WTC11 (cell line): ENCODE measurements at regions not wholly inside any gene's neighbourhood (a gene's known extent, or its start where the extent isn't known, plus 50 kb on each side); places are given as distances from the start of the nearest gene placed in this dataset.

Experiments
- ATAC-seq: fragments of 200-7000 bp; cut with Tn5 transposase; 2 replicates; pipeline ENCODE4 v1.10.0; 2021; ENCODE audit warnings: mild to moderate bottlenecking, moderate library complexity
- CTCF ChIA-PET: fragments of 300-600 bp; sonication (Branson Sonifier 250); formaldehyde crosslinking; loops from one replicate; lab custom pipeline; 2021; ENCODE audit warnings: antibody characterized with exemption; lab: Charles Lee
- POLR2A ChIA-PET: fragments of 350-600 bp; sonication (Branson Sonifier 250); formaldehyde crosslinking; loops from one replicate; lab custom pipeline; 2021; ENCODE audit warnings: antibody characterized with exemption; lab: Charles Lee
- DNase-seq: peaks from one replicate; pipeline ENCODE4 v3.0.0; 2021; ENCODE audit warnings: low spot score
- H3K27ac Mint-ChIP-seq: 2 replicates; pipeline ENCODE4 v1.8.0; 2021; ENCODE audit warnings: mixed read lengths
- H3K27me3 Mint-ChIP-seq: 2 replicates; pipeline ENCODE4 v1.8.0; 2021; ENCODE audit warnings: low read depth, mild to moderate bottlenecking, moderate library complexity, mixed read lengths
- H3K36me3 Mint-ChIP-seq: 2 replicates; pipeline ENCODE4 v1.8.0; 2021; ENCODE audit warnings: mixed read lengths
- H3K4me1 Mint-ChIP-seq: 2 replicates; pipeline ENCODE4 v1.8.0; 2022; ENCODE audit warnings: mixed read lengths
- H3K4me3 Mint-ChIP-seq: 2 replicates; pipeline ENCODE4 v1.8.0; 2021; ENCODE audit warnings: mild to moderate bottlenecking, moderate library complexity, mixed read lengths
- H3K9me3 Mint-ChIP-seq: 2 replicates; pipeline ENCODE4 v1.8.0; 2021; ENCODE audit warnings: mixed read lengths
- EMX1 ChIP-seq: fragments of 250-450 bp; sonication (Bioruptor Pico); IDR thresholded peaks from 2 replicates; pipeline ENCODE4 v1.8.0; 2021; ENCODE audit warnings: mild to moderate bottlenecking
- FOXJ3 ChIP-seq: sonication (generic); formaldehyde crosslinking; IDR thresholded peaks from 2 replicates; pipeline ENCODE4 v1.9.0; 2021; ENCODE audit warnings: missing genetic modification reagents, mild to moderate bottlenecking, borderline replicate concordance
- FOXK1 ChIP-seq: sonication (generic); formaldehyde crosslinking; IDR thresholded peaks from 2 replicates; pipeline ENCODE4 v1.8.0; 2022; ENCODE audit warnings: mild to moderate bottlenecking, moderate library complexity, missing genetic modification reagents
- GABPB1 ChIP-seq: sonication (generic); formaldehyde crosslinking; IDR thresholded peaks from 2 replicates; pipeline ENCODE4 v1.8.1; 2023; ENCODE audit warnings: mild to moderate bottlenecking, missing genetic modification reagents
- OVOL2 ChIP-seq: fragments of 250-450 bp; sonication (Bioruptor Pico); IDR thresholded peaks from 2 replicates; pipeline ENCODE4 v1.9.0; 2021; ENCODE audit warnings: mild to moderate bottlenecking, borderline replicate concordance
- PREB ChIP-seq: sonication (generic); formaldehyde crosslinking; IDR thresholded peaks from 2 replicates; pipeline ENCODE4 v1.8.1; 2022; ENCODE audit warnings: mild to moderate bottlenecking, missing genetic modification reagents, moderate library complexity, borderline replicate concordance
- RORB ChIP-seq: fragments of 250-450 bp; sonication (Bioruptor Pico); IDR thresholded peaks from 2 replicates; pipeline ENCODE4 v1.9.0; 2021; ENCODE audit warnings: mild to moderate bottlenecking
- SOX15 ChIP-seq: fragments of 250-450 bp; sonication (Bioruptor Pico); IDR thresholded peaks from 2 replicates; pipeline ENCODE4 v1.9.0; 2021; ENCODE audit warnings: mild to moderate bottlenecking
- TCF7 ChIP-seq: sonication (generic); formaldehyde crosslinking; IDR thresholded peaks from 2 replicates; pipeline ENCODE4 v1.8.0; 2022; ENCODE audit warnings: mild to moderate bottlenecking, low read depth, missing genetic modification reagents, moderate library complexity
- TP53 ChIP-seq: sonication (generic); formaldehyde crosslinking; IDR thresholded peaks from 2 replicates; pipeline ENCODE4 v1.8.1; 2023; ENCODE audit warnings: mild to moderate bottlenecking, missing genetic modification reagents
- ZBTB21 ChIP-seq: sonication (generic); formaldehyde crosslinking; IDR thresholded peaks from 2 replicates; pipeline ENCODE4 v1.8.1; 2023; ENCODE audit warnings: mild to moderate bottlenecking, missing genetic modification reagents, borderline replicate concordance
- ZBTB43 ChIP-seq: sonication (generic); formaldehyde crosslinking; IDR thresholded peaks from 2 replicates; pipeline ENCODE4 v1.8.1; 2023; ENCODE audit warnings: mild to moderate bottlenecking, missing genetic modification reagents
- ZNF232 ChIP-seq: sonication (generic); formaldehyde crosslinking; IDR thresholded peaks from 2 replicates; pipeline ENCODE4 v1.8.0; 2022; ENCODE audit warnings: mild to moderate bottlenecking, missing genetic modification reagents
- ZSCAN18 ChIP-seq: fragments of 250-450 bp; sonication (Bioruptor Pico); IDR thresholded peaks from 2 replicates; pipeline ENCODE4 v2.1.2; 2022; ENCODE audit warnings: mild to moderate bottlenecking, moderate library complexity
- TF ChIP-seq, protein P1 (sequence below): sonication (generic); formaldehyde crosslinking; IDR thresholded peaks from 2 replicates; pipeline ENCODE4 v1.8.1; 2022; ENCODE audit warnings: missing genetic modification reagents, borderline replicate concordance
- TF ChIP-seq, protein P2 (sequence below): fragments of 200-600 bp; IDR thresholded peaks from 2 replicates; pipeline ENCODE4 v1.8.0; 2022; ENCODE audit warnings: antibody characterized with exemption
- TF ChIP-seq, protein P3 (sequence below): sonication (generic); formaldehyde crosslinking; IDR thresholded peaks from 2 replicates; pipeline ENCODE4 v1.8.0; 2022; ENCODE audit warnings: mild to moderate bottlenecking, missing genetic modification reagents

GRCh38 chr6:137698636-137699030 lies 168.4 kb upstream of the TNFAIP3 start:
- POLR2A ChIA-PET = no interaction called here
- H3K4me3 Mint-ChIP-seq = no peak overlapping the region
- no peak for ATAC-seq

GRCh38 chr6:137699031-137699683 lies 167.9 kb upstream of the TNFAIP3 start:
- Mint-ChIP-seq H3K27me3 (no peaks in the 10 kb centered on the region), H3K4me1 (peaks cover 12% of the 10 kb centered on the region), H3K27ac (no peak overlapping the region), H3K4me3 (no peak overlapping the region)
- CTCF ChIA-PET = interaction anchor here (0.8 to 4.2 kb wide), 8 partner anchors 9 to 309 kb away, joined by 3 to 17 read pairs (median 6); partner anchors contain the start of gene TNFAIP3
- TF ChIP-seq FOXJ3 (no peak), PREB (no peak), FOXK1 (CRISPR knock-in tag) (no peak), ZBTB21 (CRISPR knock-in tag) (no peak), ZSCAN18 (CRISPR knock-in tag) (no peak), OVOL2 (CRISPR knock-in tag) (no peak), SOX15 (CRISPR knock-in tag) (no peak), ZBTB43 (CRISPR knock-in tag) (no peak), GABPB1 (CRISPR knock-in tag) (no peak)
- TF ChIP-seq, protein P1, sequence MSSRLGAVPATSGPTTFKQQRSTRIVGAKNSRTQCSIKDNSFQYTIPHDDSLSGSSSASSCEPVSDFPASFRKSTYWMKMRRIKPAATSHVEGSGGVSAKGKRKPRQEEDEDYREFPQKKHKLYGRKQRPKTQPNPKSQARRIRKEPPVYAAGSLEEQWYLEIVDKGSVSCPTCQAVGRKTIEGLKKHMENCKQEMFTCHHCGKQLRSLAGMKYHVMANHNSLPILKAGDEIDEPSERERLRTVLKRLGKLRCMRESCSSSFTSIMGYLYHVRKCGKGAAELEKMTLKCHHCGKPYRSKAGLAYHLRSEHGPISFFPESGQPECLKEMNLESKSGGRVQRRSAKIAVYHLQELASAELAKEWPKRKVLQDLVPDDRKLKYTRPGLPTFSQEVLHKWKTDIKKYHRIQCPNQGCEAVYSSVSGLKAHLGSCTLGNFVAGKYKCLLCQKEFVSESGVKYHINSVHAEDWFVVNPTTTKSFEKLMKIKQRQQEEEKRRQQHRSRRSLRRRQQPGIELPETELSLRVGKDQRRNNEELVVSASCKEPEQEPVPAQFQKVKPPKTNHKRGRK (CRISPR knock-in tag) = no peak
- TF ChIP-seq, protein P2, sequence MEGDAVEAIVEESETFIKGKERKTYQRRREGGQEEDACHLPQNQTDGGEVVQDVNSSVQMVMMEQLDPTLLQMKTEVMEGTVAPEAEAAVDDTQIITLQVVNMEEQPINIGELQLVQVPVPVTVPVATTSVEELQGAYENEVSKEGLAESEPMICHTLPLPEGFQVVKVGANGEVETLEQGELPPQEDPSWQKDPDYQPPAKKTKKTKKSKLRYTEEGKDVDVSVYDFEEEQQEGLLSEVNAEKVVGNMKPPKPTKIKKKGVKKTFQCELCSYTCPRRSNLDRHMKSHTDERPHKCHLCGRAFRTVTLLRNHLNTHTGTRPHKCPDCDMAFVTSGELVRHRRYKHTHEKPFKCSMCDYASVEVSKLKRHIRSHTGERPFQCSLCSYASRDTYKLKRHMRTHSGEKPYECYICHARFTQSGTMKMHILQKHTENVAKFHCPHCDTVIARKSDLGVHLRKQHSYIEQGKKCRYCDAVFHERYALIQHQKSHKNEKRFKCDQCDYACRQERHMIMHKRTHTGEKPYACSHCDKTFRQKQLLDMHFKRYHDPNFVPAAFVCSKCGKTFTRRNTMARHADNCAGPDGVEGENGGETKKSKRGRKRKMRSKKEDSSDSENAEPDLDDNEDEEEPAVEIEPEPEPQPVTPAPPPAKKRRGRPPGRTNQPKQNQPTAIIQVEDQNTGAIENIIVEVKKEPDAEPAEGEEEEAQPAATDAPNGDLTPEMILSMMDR = no peak
- TF ChIP-seq, all 79 proteins: peak for 0
- H3K36me3 Mint-ChIP-seq = no peaks in the 10 kb centered on the region
- no peak for DNase-seq
- H3K9me3 Mint-ChIP-seq = no peaks in the 10 kb centered on the region
- POLR2A ChIA-PET = no interaction called here
- no peak for ATAC-seq

More at GRCh38 chr6:137698636-137699030, 168.4 kb upstream of the TNFAIP3 start:
- Mint-ChIP-seq H3K27ac (peak overlapping the region; percentile 66; the same call in 1 of the 2 replicates), H3K4me1 (peaks cover 12% of the 10 kb centered on the region), H3K27me3 (no peaks in the 10 kb centered on the region), H3K9me3 (no peaks in the 10 kb centered on the region), H3K36me3 (no peaks in the 10 kb centered on the region)
- DNase-seq = no peak
- CTCF ChIA-PET = interaction anchor here (0.8 to 4.2 kb wide), 9 partner anchors 9 to 309 kb away, joined by 3 to 17 read pairs (median 5); partner anchors contain the start of gene TNFAIP3
- TF ChIP-seq EMX1 (CRISPR knock-in tag) = no peak
- no peak for TF ChIP-seq ZNF232
- no peak for TF ChIP-seq RORB (CRISPR knock-in tag)
- no peak for TF ChIP-seq TCF7 (CRISPR knock-in tag)
- TF ChIP-seq TP53 (CRISPR knock-in tag) = no peak
- TF ChIP-seq, protein P3, sequence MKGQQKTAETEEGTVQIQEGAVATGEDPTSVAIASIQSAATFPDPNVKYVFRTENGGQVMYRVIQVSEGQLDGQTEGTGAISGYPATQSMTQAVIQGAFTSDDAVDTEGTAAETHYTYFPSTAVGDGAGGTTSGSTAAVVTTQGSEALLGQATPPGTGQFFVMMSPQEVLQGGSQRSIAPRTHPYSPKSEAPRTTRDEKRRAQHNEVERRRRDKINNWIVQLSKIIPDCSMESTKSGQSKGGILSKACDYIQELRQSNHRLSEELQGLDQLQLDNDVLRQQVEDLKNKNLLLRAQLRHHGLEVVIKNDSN (CRISPR knock-in tag) = no peak
